Adrenal gland (tissue), 5 donors: ENCODE measurements at regions not wholly inside any gene's neighbourhood (a gene's known extent, or its start where the extent isn't known, plus 50 kb on each side); places are given as distances from the start of the nearest gene placed in this dataset.
"Not testable (repeated sequence)": the region's sequence is repeated elsewhere in the genome, so short reads cannot be mapped to it uniquely, and the experiment has no call there.

Source experiments
- POLR2A ChIP-seq, 2 donors: fragments of 450-650 bp; IDR thresholded peaks; one replicate each; pipeline ENCODE4 v1.6.1; 2017; ENCODE audit warnings: antibody characterized with exemption in 2 of 2, mild to moderate bottlenecking in 2 of 2, moderate library complexity in 1 of 2
- TF ChIP-seq, protein P1 (sequence below), 6 experiments: fragments of 450-650 bp in 4 of 6; fragments of 200-600 bp in 2 of 6; sonication (generic) in 1 of 6; IDR thresholded peaks; 1 replicate in 5 of 6; 2 replicates in 1 of 6; pipeline versions ENCODE4 v1.5.1 to v1.8.0; 2016 to 2021; ENCODE audit warnings: antibody characterized with exemption in 6 of 6, mild to moderate bottlenecking in 2 of 6, moderate library complexity in 1 of 6
- donor health status: DM: no; HTN: no; CAD: no.

DNA sequence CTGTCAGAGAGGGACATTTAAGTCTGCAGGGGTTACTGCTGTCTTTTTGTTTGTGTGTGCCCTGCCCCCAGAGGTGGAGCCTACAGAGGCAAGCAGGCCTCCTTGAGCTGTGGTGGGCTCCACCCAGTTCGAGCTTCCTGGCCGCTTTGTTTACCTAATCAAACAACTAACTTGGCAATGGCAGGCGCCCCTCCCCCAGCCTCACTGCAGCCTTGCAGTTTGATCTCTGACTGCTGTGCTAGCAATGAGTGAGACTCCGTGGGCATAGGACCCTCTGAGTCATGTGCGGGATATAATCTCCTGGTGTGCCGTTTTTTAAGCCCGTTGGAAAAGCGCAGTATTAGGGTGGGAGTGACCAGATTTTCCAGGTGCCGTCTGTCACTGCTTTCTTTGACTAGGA, 216.8 kb upstream of the CDKN2B start:
- TF ChIP-seq, protein P1, sequence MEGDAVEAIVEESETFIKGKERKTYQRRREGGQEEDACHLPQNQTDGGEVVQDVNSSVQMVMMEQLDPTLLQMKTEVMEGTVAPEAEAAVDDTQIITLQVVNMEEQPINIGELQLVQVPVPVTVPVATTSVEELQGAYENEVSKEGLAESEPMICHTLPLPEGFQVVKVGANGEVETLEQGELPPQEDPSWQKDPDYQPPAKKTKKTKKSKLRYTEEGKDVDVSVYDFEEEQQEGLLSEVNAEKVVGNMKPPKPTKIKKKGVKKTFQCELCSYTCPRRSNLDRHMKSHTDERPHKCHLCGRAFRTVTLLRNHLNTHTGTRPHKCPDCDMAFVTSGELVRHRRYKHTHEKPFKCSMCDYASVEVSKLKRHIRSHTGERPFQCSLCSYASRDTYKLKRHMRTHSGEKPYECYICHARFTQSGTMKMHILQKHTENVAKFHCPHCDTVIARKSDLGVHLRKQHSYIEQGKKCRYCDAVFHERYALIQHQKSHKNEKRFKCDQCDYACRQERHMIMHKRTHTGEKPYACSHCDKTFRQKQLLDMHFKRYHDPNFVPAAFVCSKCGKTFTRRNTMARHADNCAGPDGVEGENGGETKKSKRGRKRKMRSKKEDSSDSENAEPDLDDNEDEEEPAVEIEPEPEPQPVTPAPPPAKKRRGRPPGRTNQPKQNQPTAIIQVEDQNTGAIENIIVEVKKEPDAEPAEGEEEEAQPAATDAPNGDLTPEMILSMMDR (IDR thresholded peaks at IDR 0.05): not testable (repeated sequence)
- TF ChIP-seq POLR2A (IDR thresholded peaks at IDR 0.05): not testable (repeated sequence)
